K562 (cell line): ENCODE measurements at regions not wholly inside any gene's neighbourhood (a gene's known extent, or its start where the extent isn't known, plus 50 kb on each side); places are given as distances from the start of the nearest gene placed in this dataset.

Experiments
- ATAC-seq: fragments of 200-7000 bp; cut with Tn5 transposase; 3 replicates; pipeline ENCODE4 v1.9.1; 2020; ENCODE audit warnings: moderate library complexity
- BruUV-seq: library from RNA; stranded (reverse); fragments of 400-500 nt; replicated peaks from 2 replicates; lab custom pipeline; 2021; lab: Mats Ljungman, UMichigan
- CTCF ChIA-PET: fragments of 300-600 bp; formaldehyde crosslinking; extraction: SDS; loops from one replicate; lab custom pipeline; 2021; ENCODE audit warnings: low intra/inter-chr PET ratio; lab: Yijun Ruan, JAX
- POLR2A ChIA-PET: fragments of 300-600, 350-650 bp; sonication (Branson Sonifier 250); formaldehyde crosslinking; extraction: SDS; loops from one replicate; lab custom pipeline; 2021; ENCODE audit warnings: antibody characterized with exemption, inconsistent platforms; lab: Yijun Ruan, JAX
- DNase-seq, 4 experiments: peaks; one replicate each; pipeline versions ENCODE4 v3.0.0 to v3.0.0-alpha.2; 2011 to 2018; ENCODE audit warnings: low spot score in 3 of 4, mixed read lengths in 3 of 4; ENCODE audit errors: extremely low read depth in 1 of 4
- FAIRE-seq: peaks from 2 replicates; lab custom pipeline; 2011; peaks lifted over from hg19 to GRCh38; lab: Jason Lieb, UNC
- H2AFZ ChIP-seq: 2 replicates; pipeline ENCODE4 v1.6.0; 2011; ENCODE audit warnings: low read depth, low read length, control low read depth, inconsistent platforms
- H3K27ac ChIP-seq: fragments of 200-600 bp; 3 replicates; pipeline ENCODE4 v1.8.0; 2011; ENCODE audit warnings: low read depth, mild to moderate bottlenecking, control low read depth, inconsistent platforms, low read length, moderate library complexity, mixed read lengths; ENCODE audit errors: extremely low read depth
- H3K27me3 ChIP-seq, 2 experiments: fragments of 300-600 bp in 1 of 2; 2 replicates in 1 of 2; 3 replicates in 1 of 2; pipeline versions ENCODE4 v1.6.0 to v1.8.0; 2011; ENCODE audit warnings: inconsistent platforms in 2 of 2, low read length in 2 of 2, mild to moderate bottlenecking in 1 of 2, mixed read lengths in 1 of 2, moderate library complexity in 1 of 2; ENCODE audit not compliant: control insufficient read depth in 2 of 2, insufficient read depth in 2 of 2
- H3K36me3 ChIP-seq: fragments of 300-600 bp; 3 replicates; pipeline ENCODE4 v1.8.0; 2011; ENCODE audit warnings: mild to moderate bottlenecking, low read length, inconsistent platforms; ENCODE audit not compliant: control insufficient read depth, insufficient read depth
- H3K4me1 ChIP-seq, 2 experiments: fragments of 200-600 bp in 1 of 2; replicated peaks in 1 of 2; 2 replicates in 1 of 2; 3 replicates in 1 of 2; pipeline versions ENCODE4 v1.5.1 to v1.8.0; 2011; ENCODE audit warnings: inconsistent platforms in 2 of 2, low read length in 2 of 2, mild to moderate bottlenecking in 1 of 2, mixed read lengths in 1 of 2, moderate library complexity in 1 of 2; ENCODE audit not compliant: control insufficient read depth in 2 of 2, insufficient read depth in 2 of 2
- H3K4me2 ChIP-seq: 2 replicates; pipeline ENCODE4 v1.6.1; 2011; ENCODE audit warnings: low read length, control low read depth, inconsistent platforms, mixed read lengths; ENCODE audit not compliant: insufficient read depth
- H3K4me3 ChIP-seq: fragments of 200-600 bp; sonication (generic), shearing (Covaris generic); 2 replicates; pipeline ENCODE4 v1.5.1; 2016; ENCODE audit warnings: control low read depth, inconsistent platforms
- H3K79me2 ChIP-seq: fragments of 200-600 bp; 3 replicates; pipeline ENCODE4 v1.8.0; 2011; ENCODE audit warnings: low read length, inconsistent platforms; ENCODE audit not compliant: control insufficient read depth, insufficient read depth
- H3K9ac ChIP-seq, 2 experiments: 2 replicates each; pipeline versions ENCODE4 v1.6.0 to v1.6.1; 2011; ENCODE audit warnings: low read depth in 2 of 2, low read length in 2 of 2, control low read depth in 1 of 2, inconsistent platforms in 1 of 2, mild to moderate bottlenecking in 1 of 2, mixed read lengths in 1 of 2; ENCODE audit not compliant: insufficient read depth in 1 of 2
- H3K9me1 ChIP-seq: one replicate; pipeline ENCODE4 v1.6.0; 2011; ENCODE audit warnings: inconsistent platforms, mild to moderate bottlenecking, low read length, moderate library complexity; ENCODE audit not compliant: control insufficient read depth, insufficient read depth
- H3K9me3 ChIP-seq: replicated peaks from 2 replicates; pipeline ENCODE4 v1.5.1; 2011; ENCODE audit warnings: low read depth, low read length, inconsistent platforms; ENCODE audit not compliant: control insufficient read depth, insufficient read depth
- H4K20me1 ChIP-seq: replicated peaks from 2 replicates; pipeline ENCODE4 v1.6.1; 2011; ENCODE audit warnings: low read length, inconsistent platforms, mixed read lengths; ENCODE audit not compliant: control insufficient read depth, insufficient read depth
- AFF1 ChIP-seq, 2 experiments: fragments of 450-650 bp; IDR thresholded peaks; 2 replicates each; pipeline ENCODE4 v1.6.1; 2018; ENCODE audit warnings: mild to moderate bottlenecking in 2 of 2, low read depth in 1 of 2; ENCODE audit not compliant: partially characterized antibody in 2 of 2
- ARID1B ChIP-seq: fragments of 450-650 bp; IDR thresholded peaks from 2 replicates; pipeline ENCODE4 v1.6.1; 2016; ENCODE audit warnings: antibody characterized with exemption, mild to moderate bottlenecking, inconsistent platforms
- ATF7 ChIP-seq: fragments of 450-650 bp; IDR thresholded peaks from 2 replicates; pipeline ENCODE4 v1.7.1; 2014; ENCODE audit warnings: mild to moderate bottlenecking, moderate library complexity
- BHLHE40 ChIP-seq: IDR thresholded peaks from 2 replicates; pipeline ENCODE4 v1.6.1; 2011; ENCODE audit warnings: low read length, improper control_type of control experiment
- FOXJ2 ChIP-seq: fragments of 200-800 bp; sonication (Bioruptor generic); IDR thresholded peaks from 2 replicates; pipeline ENCODE4 v1.6.1; 2016; ENCODE audit warnings: missing genetic modification characterization, missing compliant biosample characterization
- NFIC ChIP-seq: fragments of 450-650 bp; IDR thresholded peaks from 2 replicates; pipeline ENCODE4 v1.6.1; 2017; ENCODE audit warnings: mild to moderate bottlenecking, inconsistent platforms
- PBX2 ChIP-seq, 2 experiments: IDR thresholded peaks in 1 of 2; conservative IDR thresholded peaks in 1 of 2; 2 replicates each; pipeline ENCODE4 v1.6.1; 2016; ENCODE audit warnings: low read depth in 2 of 2, mild to moderate bottlenecking in 1 of 2, missing compliant biosample characterization in 1 of 2, missing genetic modification characterization in 1 of 2, moderate library complexity in 1 of 2
- SMARCA4 ChIP-seq: fragments of 450-650 bp; IDR thresholded peaks from 2 replicates; pipeline ENCODE4 v1.6.1; 2016
- TBL1XR1 ChIP-seq, 2 experiments: IDR thresholded peaks; 2 replicates each; pipeline ENCODE4 v1.6.1; 2012; ENCODE audit warnings: improper control_type of control experiment in 2 of 2, low read length in 2 of 2, mild to moderate bottlenecking in 1 of 2
- TBP ChIP-seq: optimal IDR thresholded peaks from 2 replicates; pipeline ENCODE3; 2011; ENCODE audit warnings: low read depth, low read length, improper control_type of control experiment
- ZNF830 ChIP-seq: fragments of 250-450 bp; sonication (Bioruptor Pico); IDR thresholded peaks from 2 replicates; pipeline ENCODE4 v1.5.0; 2021; ENCODE audit warnings: mild to moderate bottlenecking
- WGBS: fragments of 100-300 bp; shearing (Covaris generic); methylation state at CpG from one replicate; pipeline ENCODE4 v1.1.6; 2016; ENCODE audit warnings: low coverage, mixed read lengths; ENCODE audit not compliant: insufficient coverage; ENCODE audit errors: missing lambda C conversion rate; 5-methylcytosine and 5-hydroxymethylcytosine counted together
- in situ Hi-C: fragments of 300-500 bp; cut with MboI; formaldehyde crosslinking; loops from 4 replicates; pipeline ENCODE4 v1.15.0; 2018; ENCODE audit warnings: inconsistent platforms, mixed read lengths
- intact Hi-C: fragments of 100-400 bp; cut with micrococcal nuclease; formaldehyde crosslinking; loops from 2 replicates; pipeline ENCODE4 v1.14.2; 2022
- TF ChIP-seq, protein P1 (sequence below), 3 experiments: fragments of 200-800 bp in 1 of 3; sonication (Bioruptor generic) in 1 of 3; sonication (generic) in 1 of 3; formaldehyde crosslinking in 1 of 3; IDR thresholded peaks; 2 replicates each; pipeline versions ENCODE4 v1.6.1 to v1.8.0; 2016 to 2022; ENCODE audit warnings: mild to moderate bottlenecking in 2 of 3, missing compliant biosample characterization in 2 of 3, missing genetic modification characterization in 2 of 3, missing genetic modification reagents in 1 of 3

DNA sequence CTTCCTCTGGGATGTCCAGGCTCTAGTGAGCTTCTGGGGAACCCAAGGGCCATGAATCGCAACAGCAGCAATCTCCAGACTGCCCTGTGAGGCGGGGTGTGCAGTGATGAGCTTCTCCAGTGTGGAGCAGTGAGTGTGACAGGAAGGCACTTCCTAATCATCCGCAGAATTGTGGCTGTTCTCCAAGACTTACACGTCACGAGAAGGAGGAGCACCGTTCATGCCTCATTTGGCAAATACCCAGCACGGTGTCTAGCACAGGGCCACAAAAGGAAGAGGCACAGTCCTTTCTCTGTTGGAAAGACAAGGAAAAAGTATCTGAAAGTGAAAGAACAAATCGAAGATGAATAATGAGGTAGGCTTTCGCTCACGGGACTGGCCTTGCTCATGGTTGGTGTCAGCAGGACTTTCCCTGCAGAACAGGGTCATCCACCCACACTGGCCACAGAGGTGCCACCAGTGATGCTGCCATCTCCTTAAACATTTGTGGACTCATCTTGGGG is 125.1 kb upstream of the HAAO start:
- WGBS, result 9% methylated on average over 10 of the region's 10 CpGs
- Histone ChIP-seq H3K27ac (peak overlapping the region; percentile 40; the same call in 1 of the 3 replicates), H2AFZ (peak overlapping the region; percentile 81), H3K4me1 (peaks cover 21 to 43% of the 10 kb centered on the region in 2 experiments), H3K9me3 (no peaks in the 10 kb centered on the region), H3K9ac (peak overlapping the region; percentile 12 to 72; a peak in 2 of 4 replicates), H3K4me3 (no peak overlapping the region), H3K4me2 (peak overlapping the region; percentile 72), H3K9me1 (no peaks in the 10 kb centered on the region), H4K20me1 (no peaks in the 10 kb centered on the region), H3K36me3 (no peaks in the 10 kb centered on the region), H3K79me2 (no peaks in the 10 kb centered on the region), H3K27me3 (no peaks in the 10 kb centered on the region)
- in situ Hi-C loops, result no loop called here
- ATAC-seq (peak; percentile 73), FAIRE-seq (peak; percentile 78), DNase-seq (peak in 2 of 4 experiments; percentile 46 to 81)
- ChIA-PET CTCF (no interaction called here), POLR2A (interaction anchor here (0.6 to 1.9 kb wide), 8 partner anchors 9 to 311 kb away, joined by 3 to 11 read pairs (median 4); no protein-coding TSS in a partner anchor)
- BruUV-seq, result no TSS peak
- intact Hi-C loops, result no loop called here
- peak; percentile 47; the same call in 1 of the 2 replicates for TF ChIP-seq ATF7
- peak; percentile 6; the same call in 1 of the 2 replicates for TF ChIP-seq ARID1B
- TF ChIP-seq AFF1 (IDR thresholded peaks at IDR 0.05; ENCODE audit: low read depth in 1 of 2, partially characterized antibody in 2 of 2), result no peak
- TF ChIP-seq BHLHE40, result peak; percentile 35; the same call in 1 of the 2 replicates
- TF ChIP-seq PBX2 (CRISPR knock-in tag; IDR thresholded peaks at IDR 0.05; ENCODE audit: low read depth), result no peak
- peak; percentile 25; the same call in 1 of the 2 replicates for TF ChIP-seq PBX2 (tag; conservative IDR thresholded peaks at IDR 0.05; ENCODE audit: low read depth)
- TF ChIP-seq SMARCA4, result peak; percentile 40; the same call in 1 of the 2 replicates
- TF ChIP-seq NFIC, result peak; percentile 90
- TF ChIP-seq ZNF830 (CRISPR knock-in tag), result no peak
- TF ChIP-seq TBL1XR1 (IDR thresholded peaks at IDR 0.05; ENCODE audit: low read length in 2 of 2), result peak in 1 of 2 experiments; percentile 18; a peak in 1 of 4 replicates
- peak; percentile 17 for TF ChIP-seq TBP
- 0 out of 2 replicates have a peak, but pooled peaks have one; percentile 33 for TF ChIP-seq FOXJ2 (tag)
- TF ChIP-seq, protein P1, sequence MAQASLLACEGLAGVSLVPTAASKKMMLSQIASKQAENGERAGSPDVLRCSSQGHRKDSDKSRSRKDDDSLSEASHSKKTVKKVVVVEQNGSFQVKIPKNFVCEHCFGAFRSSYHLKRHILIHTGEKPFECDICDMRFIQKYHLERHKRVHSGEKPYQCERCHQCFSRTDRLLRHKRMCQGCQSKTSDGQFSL (CRISPR knock-in tag; IDR thresholded peaks at IDR 0.05), result no peak
- TF ChIP-seq, protein P1 (tag; IDR thresholded peaks at IDR 0.05), result no peak
